SK-N-SH treated with all-trans-retinoic acid at 6 μM for 48 hours (cell line): ENCODE measurements at regions not wholly inside any gene's neighbourhood (a gene's known extent, or its start where the extent isn't known, plus 50 kb on each side); places are given as distances from the start of the nearest gene placed in this dataset.

Experiments used
- ATAC-seq: fragments of 200-7000 bp; cut with Tn5 transposase; 3 replicates; pipeline ENCODE4 v1.9.1; 2020; ENCODE audit warnings: mild to moderate bottlenecking, moderate library complexity
- ARNTL ChIP-seq: fragments of 450-650 bp; formaldehyde crosslinking; IDR thresholded peaks from 2 replicates; pipeline ENCODE4 v1.5.0; 2020; ENCODE audit warnings: low read depth, mild to moderate bottlenecking, moderate library complexity, borderline replicate concordance
- ESRRG ChIP-seq: fragments of 250-450 bp; sonication (Bioruptor Pico); IDR thresholded peaks from 2 replicates; pipeline ENCODE4 v1.6.1; 2021; ENCODE audit warnings: mild to moderate bottlenecking
- GLIS3 ChIP-seq: fragments of 250-450 bp; sonication (Bioruptor Pico); IDR thresholded peaks from 2 replicates; pipeline ENCODE4 v1.5.0; 2020; ENCODE audit warnings: mild to moderate bottlenecking, moderate library complexity
- OSR1 ChIP-seq: fragments of 250-450 bp; sonication (Bioruptor Pico); IDR thresholded peaks from 2 replicates; pipeline ENCODE4 v1.8.0; 2022; ENCODE audit warnings: moderate library complexity, mild to moderate bottlenecking, inconsistent platforms
- PPARA ChIP-seq: fragments of 250-450 bp; sonication (Bioruptor Pico); IDR thresholded peaks from 2 replicates; pipeline ENCODE4 v1.5.0; 2020; ENCODE audit warnings: mild to moderate bottlenecking, borderline replicate concordance
- RARB ChIP-seq: fragments of 250-450 bp; sonication (Bioruptor Pico); IDR thresholded peaks from 2 replicates; pipeline ENCODE4 v1.8.0; 2021; ENCODE audit warnings: mild to moderate bottlenecking, moderate library complexity
- SNAI2 ChIP-seq: fragments of 250-450 bp; sonication (Bioruptor Pico); IDR thresholded peaks from 2 replicates; pipeline ENCODE4 v1.5.0; 2020; ENCODE audit warnings: mild to moderate bottlenecking, moderate library complexity
- TOX ChIP-seq: fragments of 250-450 bp; sonication (Bioruptor Pico); IDR thresholded peaks from 2 replicates; pipeline ENCODE4 v1.8.0; 2021; ENCODE audit warnings: mild to moderate bottlenecking, moderate library complexity, borderline replicate concordance
- TSHZ2 ChIP-seq: fragments of 250-450 bp; sonication (Bioruptor Pico); IDR thresholded peaks from 2 replicates; pipeline ENCODE4 v1.5.0; 2020; ENCODE audit warnings: mild to moderate bottlenecking, moderate library complexity
- ZC3H10 ChIP-seq: fragments of 250-450 bp; sonication (Bioruptor Pico); IDR thresholded peaks from 2 replicates; pipeline ENCODE4 v1.5.1; 2021; ENCODE audit warnings: mild to moderate bottlenecking, moderate library complexity
- ZFP3 ChIP-seq: fragments of 250-450 bp; sonication (Bioruptor Pico); IDR thresholded peaks from 2 replicates; pipeline ENCODE4 v1.5.0; 2020; ENCODE audit warnings: mild to moderate bottlenecking, moderate library complexity
- ZFP30 ChIP-seq: fragments of 450-650 bp; formaldehyde crosslinking; IDR thresholded peaks from 2 replicates; pipeline ENCODE4 v1.5.0; 2022; ENCODE audit warnings: mild to moderate bottlenecking, moderate library complexity
- ZNF565 ChIP-seq: fragments of 450-650 bp; formaldehyde crosslinking; conservative IDR thresholded peaks from 2 replicates; pipeline ENCODE4 v1.5.0; 2020; ENCODE audit warnings: low read depth, mild to moderate bottlenecking, moderate library complexity
- ZNF70 ChIP-seq: fragments of 450-650 bp; formaldehyde crosslinking; IDR thresholded peaks from 2 replicates; pipeline ENCODE4 v1.5.0; 2020; ENCODE audit warnings: mild to moderate bottlenecking, moderate library complexity
- ZNF8 ChIP-seq: fragments of 450-650 bp; formaldehyde crosslinking; IDR thresholded peaks from 2 replicates; pipeline ENCODE4 v1.5.0; 2020; ENCODE audit warnings: mild to moderate bottlenecking, moderate library complexity
- TF ChIP-seq, protein P1 (sequence below): fragments of 250-450 bp; sonication (Bioruptor Pico); IDR thresholded peaks from 2 replicates; pipeline ENCODE4 v1.8.0; 2020; ENCODE audit warnings: mild to moderate bottlenecking, moderate library complexity, borderline replicate concordance
- TF ChIP-seq, protein P2 (sequence below): fragments of 250-450 bp; sonication (Bioruptor Pico); IDR thresholded peaks from 2 replicates; pipeline ENCODE4 v1.5.1; 2020; ENCODE audit warnings: low read depth, mild to moderate bottlenecking, moderate library complexity
- TF ChIP-seq, protein P3 (sequence below): fragments of 250-450 bp; sonication (Bioruptor Pico); IDR thresholded peaks from 2 replicates; pipeline ENCODE4 v1.8.0; 2021; ENCODE audit warnings: low read depth, mild to moderate bottlenecking, moderate library complexity, borderline replicate concordance
- TF ChIP-seq, protein P4 (sequence below): fragments of 250-450 bp; sonication (Bioruptor Pico); IDR thresholded peaks from 2 replicates; pipeline ENCODE4 v1.5.1; 2021; ENCODE audit warnings: mild to moderate bottlenecking, moderate library complexity

DNA sequence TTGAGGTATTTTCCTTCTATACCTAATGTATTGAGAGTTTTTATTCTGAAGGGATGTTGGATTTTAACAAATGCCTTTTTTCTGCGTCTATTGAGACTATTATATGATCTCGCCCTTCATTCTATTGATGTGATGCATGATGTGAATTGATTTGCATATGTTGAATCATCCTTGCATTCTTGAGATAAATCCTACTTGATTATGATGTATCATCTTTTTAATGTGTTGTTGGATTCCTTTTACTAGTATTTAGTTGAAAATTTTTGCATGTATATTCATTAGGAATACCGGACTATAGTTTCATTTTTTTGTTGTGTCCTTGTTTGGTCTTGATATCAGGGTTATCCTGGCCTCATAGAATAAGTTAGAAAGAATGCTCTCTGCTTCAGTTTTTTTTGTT lies 169.7 kb downstream of the NPR3 start (continued):
- TF ChIP-seq, protein P1, sequence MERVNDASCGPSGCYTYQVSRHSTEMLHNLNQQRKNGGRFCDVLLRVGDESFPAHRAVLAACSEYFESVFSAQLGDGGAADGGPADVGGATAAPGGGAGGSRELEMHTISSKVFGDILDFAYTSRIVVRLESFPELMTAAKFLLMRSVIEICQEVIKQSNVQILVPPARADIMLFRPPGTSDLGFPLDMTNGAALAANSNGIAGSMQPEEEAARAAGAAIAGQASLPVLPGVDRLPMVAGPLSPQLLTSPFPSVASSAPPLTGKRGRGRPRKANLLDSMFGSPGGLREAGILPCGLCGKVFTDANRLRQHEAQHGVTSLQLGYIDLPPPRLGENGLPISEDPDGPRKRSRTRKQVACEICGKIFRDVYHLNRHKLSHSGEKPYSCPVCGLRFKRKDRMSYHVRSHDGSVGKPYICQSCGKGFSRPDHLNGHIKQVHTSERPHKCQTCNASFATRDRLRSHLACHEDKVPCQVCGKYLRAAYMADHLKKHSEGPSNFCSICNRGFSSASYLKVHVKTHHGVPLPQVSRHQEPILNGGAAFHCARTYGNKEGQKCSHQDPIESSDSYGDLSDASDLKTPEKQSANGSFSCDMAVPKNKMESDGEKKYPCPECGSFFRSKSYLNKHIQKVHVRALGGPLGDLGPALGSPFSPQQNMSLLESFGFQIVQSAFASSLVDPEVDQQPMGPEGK = no peak
- no peak for TF ChIP-seq ZFP3
- TF ChIP-seq, all 23 proteins: peak for 0

GRCh38 chr5:32887390-32887789 lies 176.3 kb downstream of the NPR3 start:
- ATAC-seq = no peak

GRCh38 chr5:32889078-32889477 lies 178.0 kb downstream of the NPR3 start:
- no peak for TF ChIP-seq GLIS3 (CRISPR knock-in tag)
- no peak for ATAC-seq

More at GRCh38 chr5:32887390-32887789, 176.3 kb downstream of the NPR3 start:
- TF ChIP-seq ESRRG (CRISPR knock-in tag) = no peak
- no peak for TF ChIP-seq OSR1 (CRISPR knock-in tag)
- TF ChIP-seq ZNF565 = no peak
- no peak for TF ChIP-seq TSHZ2 (CRISPR knock-in tag)
- TF ChIP-seq, protein P2, sequence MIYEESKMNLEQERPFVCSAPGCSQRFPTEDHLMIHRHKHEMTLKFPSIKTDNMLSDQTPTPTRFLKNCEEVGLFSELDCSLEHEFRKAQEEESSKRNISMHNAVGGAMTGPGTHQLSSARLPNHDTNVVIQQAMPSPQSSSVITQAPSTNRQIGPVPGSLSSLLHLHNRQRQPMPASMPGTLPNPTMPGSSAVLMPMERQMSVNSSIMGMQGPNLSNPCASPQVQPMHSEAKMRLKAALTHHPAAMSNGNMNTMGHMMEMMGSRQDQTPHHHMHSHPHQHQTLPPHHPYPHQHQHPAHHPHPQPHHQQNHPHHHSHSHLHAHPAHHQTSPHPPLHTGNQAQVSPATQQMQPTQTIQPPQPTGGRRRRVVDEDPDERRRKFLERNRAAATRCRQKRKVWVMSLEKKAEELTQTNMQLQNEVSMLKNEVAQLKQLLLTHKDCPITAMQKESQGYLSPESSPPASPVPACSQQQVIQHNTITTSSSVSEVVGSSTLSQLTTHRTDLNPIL = no peak
- TF ChIP-seq SNAI2 (CRISPR knock-in tag) = no peak
- TF ChIP-seq ZFP30 (CRISPR knock-in tag) = no peak

DNA sequence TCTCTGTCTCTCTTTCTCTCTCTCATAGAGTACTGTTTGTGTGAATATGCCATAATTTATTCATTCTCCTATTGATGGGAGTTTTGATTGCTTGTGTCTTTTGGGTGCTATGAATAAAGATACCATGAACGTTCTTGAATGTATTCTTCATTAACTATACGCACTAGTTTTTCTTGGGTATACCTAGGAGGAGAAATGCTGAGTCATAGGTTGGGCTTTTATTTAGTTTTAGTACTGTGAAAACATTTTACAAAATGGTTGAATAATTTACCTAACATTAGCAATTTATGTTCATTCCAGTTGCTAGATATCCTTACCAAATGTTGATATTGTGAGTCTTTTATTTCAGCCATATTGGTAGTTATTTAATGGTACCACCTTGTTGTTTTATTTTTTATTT lies 192.5 kb downstream of the NPR3 start:
- ATAC-seq = no peak
- TF ChIP-seq, protein P2 = no peak
- TF ChIP-seq ARNTL (CRISPR knock-in tag) = no peak
- TF ChIP-seq, protein P3, sequence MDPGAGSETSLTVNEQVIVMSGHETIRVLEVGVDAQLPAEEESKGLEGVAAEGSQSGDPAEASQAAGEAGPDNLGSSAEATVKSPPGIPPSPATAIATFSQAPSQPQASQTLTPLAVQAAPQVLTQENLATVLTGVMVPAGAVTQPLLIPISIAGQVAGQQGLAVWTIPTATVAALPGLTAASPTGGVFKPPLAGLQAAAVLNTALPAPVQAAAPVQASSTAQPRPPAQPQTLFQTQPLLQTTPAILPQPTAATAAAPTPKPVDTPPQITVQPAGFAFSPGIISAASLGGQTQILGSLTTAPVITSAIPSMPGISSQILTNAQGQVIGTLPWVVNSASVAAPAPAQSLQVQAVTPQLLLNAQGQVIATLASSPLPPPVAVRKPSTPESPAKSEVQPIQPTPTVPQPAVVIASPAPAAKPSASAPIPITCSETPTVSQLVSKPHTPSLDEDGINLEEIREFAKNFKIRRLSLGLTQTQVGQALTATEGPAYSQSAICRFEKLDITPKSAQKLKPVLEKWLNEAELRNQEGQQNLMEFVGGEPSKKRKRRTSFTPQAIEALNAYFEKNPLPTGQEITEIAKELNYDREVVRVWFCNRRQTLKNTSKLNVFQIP (CRISPR knock-in tag) = no peak
- TF ChIP-seq, protein P4, sequence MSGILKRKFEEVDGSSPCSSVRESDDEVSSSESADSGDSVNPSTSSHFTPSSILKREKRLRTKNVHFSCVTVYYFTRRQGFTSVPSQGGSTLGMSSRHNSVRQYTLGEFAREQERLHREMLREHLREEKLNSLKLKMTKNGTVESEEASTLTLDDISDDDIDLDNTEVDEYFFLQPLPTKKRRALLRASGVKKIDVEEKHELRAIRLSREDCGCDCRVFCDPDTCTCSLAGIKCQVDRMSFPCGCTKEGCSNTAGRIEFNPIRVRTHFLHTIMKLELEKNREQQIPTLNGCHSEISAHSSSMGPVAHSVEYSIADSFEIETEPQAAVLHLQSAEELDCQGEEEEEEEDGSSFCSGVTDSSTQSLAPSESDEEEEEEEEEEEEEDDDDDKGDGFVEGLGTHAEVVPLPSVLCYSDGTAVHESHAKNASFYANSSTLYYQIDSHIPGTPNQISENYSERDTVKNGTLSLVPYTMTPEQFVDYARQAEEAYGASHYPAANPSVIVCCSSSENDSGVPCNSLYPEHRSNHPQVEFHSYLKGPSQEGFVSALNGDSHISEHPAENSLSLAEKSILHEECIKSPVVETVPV (CRISPR knock-in tag) = no peak
- no peak for TF ChIP-seq ZC3H10

- no peak for ATAC-seq
- TF ChIP-seq RARB (no peak), ESRRG (CRISPR knock-in tag) (no peak), ZC3H10 (no peak), PPARA (no peak), OSR1 (CRISPR knock-in tag) (no peak), ZNF8 (CRISPR knock-in tag) (no peak), ZNF565 (no peak), ZNF70 (CRISPR knock-in tag) (no peak), TOX (CRISPR knock-in tag) (no peak)
- TF ChIP-seq, protein P1 = no peak
- TF ChIP-seq, protein P4 (CRISPR knock-in tag) = no peak
- TF ChIP-seq, protein P2 = no peak
These were observed 197.5 kb downstream of the NPR3 start for GRCh38 chr5:32908641-32909040.
